GM13977 (cell line): ENCODE measurements at regions not wholly inside any gene's neighbourhood (a gene's known extent, or its start where the extent isn't known, plus 50 kb on each side); places are given as distances from the start of the nearest gene placed in this dataset.

Experiments
- DNase-seq: peaks from one replicate; pipeline ENCODE4 v3.0.0; 2012; ENCODE audit warnings: low spot score
- in situ Hi-C: fragments of 300-500 bp; cut with MboI; formaldehyde crosslinking; loops from one replicate; pipeline ENCODE4 v1.12.0; 2022; ENCODE audit warnings: low sequenced_read_pairs, low pct_unique_long_range_greater_than_20kb, mixed read lengths, inconsistent platforms; ENCODE audit not compliant: unreplicated experiment
- TF ChIP-seq, protein P1 (sequence below): IDR thresholded peaks from 2 replicates; pipeline ENCODE4 v1.5.1; 2012; ENCODE audit warnings: mild to moderate bottlenecking, control low read depth; ENCODE audit not compliant: insufficient read depth; ENCODE audit errors: extremely low read depth, missing control alignments

DNA sequence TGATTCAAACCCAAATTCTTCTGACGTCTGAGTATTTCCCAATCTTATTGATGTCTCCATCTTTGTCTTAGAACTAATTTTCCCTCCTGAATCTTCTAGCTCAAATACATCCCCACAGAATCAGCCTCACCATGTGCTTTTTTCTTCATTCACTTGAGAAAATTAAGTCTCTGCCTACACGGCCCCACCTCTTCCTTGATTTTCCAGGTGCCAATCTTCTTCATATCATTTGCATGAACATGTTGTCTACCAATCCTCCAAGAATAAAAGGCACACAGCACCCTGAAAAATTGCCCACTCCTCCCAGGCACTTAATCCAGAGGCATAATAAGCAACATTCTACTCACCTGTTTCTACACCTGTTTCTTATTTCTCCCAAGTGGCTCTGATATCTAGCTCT lies 408.1 kb upstream of the NBEA start:
- in situ Hi-C loops: no loop called here
- TF ChIP-seq, protein P1, sequence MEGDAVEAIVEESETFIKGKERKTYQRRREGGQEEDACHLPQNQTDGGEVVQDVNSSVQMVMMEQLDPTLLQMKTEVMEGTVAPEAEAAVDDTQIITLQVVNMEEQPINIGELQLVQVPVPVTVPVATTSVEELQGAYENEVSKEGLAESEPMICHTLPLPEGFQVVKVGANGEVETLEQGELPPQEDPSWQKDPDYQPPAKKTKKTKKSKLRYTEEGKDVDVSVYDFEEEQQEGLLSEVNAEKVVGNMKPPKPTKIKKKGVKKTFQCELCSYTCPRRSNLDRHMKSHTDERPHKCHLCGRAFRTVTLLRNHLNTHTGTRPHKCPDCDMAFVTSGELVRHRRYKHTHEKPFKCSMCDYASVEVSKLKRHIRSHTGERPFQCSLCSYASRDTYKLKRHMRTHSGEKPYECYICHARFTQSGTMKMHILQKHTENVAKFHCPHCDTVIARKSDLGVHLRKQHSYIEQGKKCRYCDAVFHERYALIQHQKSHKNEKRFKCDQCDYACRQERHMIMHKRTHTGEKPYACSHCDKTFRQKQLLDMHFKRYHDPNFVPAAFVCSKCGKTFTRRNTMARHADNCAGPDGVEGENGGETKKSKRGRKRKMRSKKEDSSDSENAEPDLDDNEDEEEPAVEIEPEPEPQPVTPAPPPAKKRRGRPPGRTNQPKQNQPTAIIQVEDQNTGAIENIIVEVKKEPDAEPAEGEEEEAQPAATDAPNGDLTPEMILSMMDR: no peak
- no peak for DNase-seq

DNA sequence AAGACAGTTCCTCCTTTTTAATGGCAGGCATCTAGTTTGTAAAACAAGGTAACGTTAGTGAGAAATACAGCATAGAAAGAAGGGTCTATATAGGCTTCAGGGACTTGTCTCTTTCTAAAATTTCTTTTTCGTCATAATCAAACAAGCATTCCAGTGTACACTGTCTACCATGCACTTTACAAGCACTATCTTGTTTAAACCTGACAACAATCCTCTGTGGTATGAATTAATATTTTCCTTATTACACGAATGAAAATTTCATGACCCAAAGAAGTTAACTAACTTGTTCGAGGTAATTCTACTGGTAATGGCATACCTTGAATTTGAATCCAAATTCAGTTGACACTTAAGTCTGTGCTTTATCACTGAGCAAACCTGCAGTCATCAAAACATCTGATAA lies 399.7 kb upstream of the NBEA start:
- in situ Hi-C loops: no loop called here
- no peak for DNase-seq
- TF ChIP-seq, protein P1: no peak

DNA sequence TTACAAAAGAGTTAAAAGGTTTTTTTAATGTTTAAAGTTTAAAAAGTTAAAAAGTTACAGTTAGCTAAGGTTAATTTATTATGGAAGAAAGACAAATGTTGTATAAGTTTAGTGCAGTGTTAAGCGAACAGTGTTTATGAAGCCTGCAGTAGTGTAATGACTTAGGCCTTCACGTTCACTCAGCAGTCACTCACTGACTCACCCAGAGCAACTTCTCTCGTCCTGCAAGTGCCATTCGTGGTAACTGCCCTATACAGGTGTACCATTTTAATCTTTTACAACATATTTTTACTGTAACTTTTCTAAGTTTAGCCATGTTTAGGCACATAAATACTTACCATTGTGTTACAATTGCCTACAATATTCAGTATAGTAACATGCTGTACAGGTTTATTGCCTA lies 398.2 kb upstream of the NBEA start:
- TF ChIP-seq, protein P1: no peak
- in situ Hi-C loops: no loop called here
- no peak for DNase-seq

GRCh38 chr13:34545461-34545860 lies 396.6 kb upstream of the NBEA start:
- TF ChIP-seq, protein P1: no peak
- in situ Hi-C loops: no loop called here

DNA sequence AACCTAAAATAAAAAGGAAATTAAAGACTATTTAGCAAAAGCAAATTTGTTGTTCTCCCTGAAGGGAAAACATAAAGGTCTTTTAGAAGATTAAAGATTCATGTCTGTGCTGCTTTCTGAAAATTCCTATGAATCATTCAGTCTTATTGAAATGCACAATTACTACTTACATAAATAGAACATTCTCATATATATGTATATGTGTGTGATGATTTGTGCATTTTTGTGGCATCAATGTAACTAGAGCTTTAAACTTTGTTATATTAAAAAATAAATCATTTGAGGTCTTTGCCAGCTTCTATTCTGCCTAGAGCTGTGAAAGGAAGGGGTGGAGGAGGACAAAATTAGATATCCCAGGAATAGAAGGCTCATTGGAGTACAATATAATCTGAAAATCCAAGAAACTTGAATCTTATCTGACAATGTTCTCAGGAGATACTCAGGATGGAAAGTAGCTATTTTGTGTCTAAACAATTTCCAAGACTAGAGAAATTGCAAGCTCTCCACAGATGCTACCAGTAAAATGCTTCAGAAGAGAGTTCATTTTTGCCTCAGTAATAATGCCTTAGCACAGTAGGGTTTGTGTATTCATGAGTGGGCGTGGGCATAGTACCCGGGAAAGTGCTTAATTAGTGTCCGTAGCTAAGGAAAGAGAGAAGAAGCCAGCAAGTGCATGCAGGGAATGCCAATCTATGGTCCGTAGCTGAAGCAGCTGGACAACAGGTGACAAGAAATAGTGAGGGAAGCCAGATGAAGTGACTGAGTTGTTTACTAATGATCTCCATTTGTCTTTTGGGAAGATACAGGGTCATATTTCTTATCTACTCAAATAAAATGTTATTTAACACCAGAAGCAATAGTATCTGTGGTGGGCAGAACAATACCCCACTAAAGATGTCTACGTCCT lies 395.5 kb upstream of the NBEA start:
- no peak for DNase-seq
- TF ChIP-seq, protein P1: no peak
- in situ Hi-C loops: no loop called here

More at GRCh38 chr13:34545461-34545860, 396.6 kb upstream of the NBEA start:
- DNase-seq: no peak

DNA sequence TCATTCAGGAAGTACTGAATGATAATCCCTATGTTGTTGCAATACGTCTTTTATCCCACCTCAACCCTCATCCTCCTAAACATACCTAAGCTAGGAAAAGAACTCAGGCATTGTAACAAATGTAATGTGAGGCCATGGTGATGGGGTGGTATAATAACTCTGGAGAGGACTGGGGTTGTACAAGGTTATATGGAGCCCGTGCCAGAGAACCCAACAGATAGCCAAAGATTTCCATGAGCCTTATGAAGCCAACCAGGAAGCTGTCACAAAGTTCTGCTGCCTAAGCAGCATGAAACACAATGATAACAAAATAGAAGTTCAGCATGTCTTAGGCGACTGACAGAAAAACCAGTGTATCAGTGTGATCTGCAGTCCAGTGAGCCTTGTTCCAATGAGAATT lies 394.1 kb upstream of the NBEA start:
- TF ChIP-seq, protein P1: no peak
- no peak for DNase-seq

More for the DNA sequence above, 394.1 kb upstream of the NBEA start:
- in situ Hi-C loops: no loop called here
